Loucy (cell line): ENCODE measurements at regions not wholly inside any gene's neighbourhood (a gene's known extent, or its start where the extent isn't known, plus 50 kb on each side); places are given as distances from the start of the nearest gene placed in this dataset.

Experiments used
- CTCF ChIP-seq: fragments of 200-600 bp; sonication (generic); conservative IDR thresholded peaks from 2 replicates; pipeline ENCODE4 v1.5.1; 2014; ENCODE audit warnings: mild to moderate bottlenecking, antibody characterized with exemption, low read length
- EZH2phosphoT487 ChIP-seq: fragments of 200-600 bp; IDR thresholded peaks from 2 replicates; pipeline ENCODE4 v1.6.1; 2018; ENCODE audit warnings: antibody characterized with exemption, mild to moderate bottlenecking, moderate library complexity, borderline replicate concordance

- TF ChIP-seq CTCF (no peak), EZH2phosphoT487 (no peak)
Observed at GRCh38 chr9:91101611-91102168, 260.0 kb downstream of the AUH start.
